Vagina (tissue), 2 donors: ENCODE measurements at regions not wholly inside any gene's neighbourhood (a gene's known extent, or its start where the extent isn't known, plus 50 kb on each side); places are given as distances from the start of the nearest gene placed in this dataset.

Experiments
- CTCF ChIP-seq, 3 experiments: fragments of 450-650 bp in 2 of 3; fragments of 200-600 bp in 1 of 3; sonication (generic) in 1 of 3; IDR thresholded peaks; one replicate each; pipeline ENCODE4 v1.5.1; 2017 to 2019; ENCODE audit warnings: antibody characterized with exemption in 3 of 3, mild to moderate bottlenecking in 2 of 3, moderate library complexity in 2 of 3
- POLR2AphosphoS5 ChIP-seq, 2 donors: sonication (generic); formaldehyde crosslinking; IDR thresholded peaks; one replicate each; pipeline ENCODE4 v1.9.0; 2017; ENCODE audit warnings: antibody characterized with exemption in 2 of 2, mild to moderate bottlenecking in 2 of 2, low read depth in 1 of 2; ENCODE audit not compliant: insufficient read depth in 1 of 2

- TF ChIP-seq CTCF (IDR thresholded peaks at IDR 0.05) (no peak), POLR2AphosphoS5 (IDR thresholded peaks at IDR 0.05; ENCODE audit: insufficient read depth in 1 of 2, low read depth in 1 of 2) (no peak)
Measured at GRCh38 chr13:84479656-84480055, 597.4 kb upstream of the SLITRK1 start.
